ENCODE measurements at regions not wholly inside any gene's neighbourhood (a gene's known extent, or its start where the extent isn't known, plus 50 kb on each side); places are given as distances from the start of the nearest gene placed in this dataset.

- peaks cover 23% of the 10 kb centered on the region for H3K4me1 ChIP-seq (ENCODE audit: control insufficient read depth, extremely low read depth, insufficient read depth, low read length)
- FAIRE-seq (no peak), DNase-seq (ENCODE audit: low read depth, low spot score) (no peak)
- H3K27ac ChIP-seq (ENCODE audit: control insufficient read depth, insufficient read depth, low read length), result no peak overlapping the region
- dilution Hi-C loops (cut with MboI; ENCODE audit: extremely low pct_ligation_motif_present, low sequenced_read_pairs), result no loop called here
- H3K9me1 ChIP-seq (ENCODE audit: control insufficient read depth, extremely low read depth, insufficient read depth, low read length), result no peaks in the 10 kb centered on the region
- H3K9ac ChIP-seq (ENCODE audit: control insufficient read depth, extremely low read depth, insufficient read depth, low read length), result no peak overlapping the region
- no peaks in the 10 kb centered on the region for H4K20me1 ChIP-seq (ENCODE audit: control insufficient read depth, extremely low read depth, insufficient read depth, low read length)
- H3K9me3 ChIP-seq (ENCODE audit: control insufficient read depth, low read depth, low read length), result no peaks in the 10 kb centered on the region
- TF ChIP-seq EZH2 (IDR thresholded peaks at IDR 0.05; ENCODE audit: low read length), result no peak
- TF ChIP-seq CTCF (optimal IDR thresholded peaks at IDR 0.05 in 1 of 3, IDR thresholded peaks at IDR 0.05 in 1 of 3, conservative IDR thresholded peaks at IDR 0.05 in 1 of 3; ENCODE audit: extremely low read depth in 1 of 3, insufficient read depth in 2 of 3, low read length in 3 of 3), result no peak
- no peak overlapping the region for H3K4me2 ChIP-seq (ENCODE audit: control insufficient read depth, extremely low read depth, insufficient read depth, low read depth, low read length)
- no peaks in the 10 kb centered on the region for H3K79me2 ChIP-seq (ENCODE audit: control insufficient read depth, insufficient read depth, low read length)
- no peaks in the 10 kb centered on the region for H3K36me3 ChIP-seq (ENCODE audit: control insufficient read depth in 2 of 2, extremely low read depth in 1 of 2, insufficient read depth in 2 of 2, low read length in 2 of 2)
- no peaks in the 10 kb centered on the region for H3K27me3 ChIP-seq (ENCODE audit: control insufficient read depth, extremely low read depth, insufficient read depth, low read length)
- no peak overlapping the region for H3K4me3 ChIP-seq (ENCODE audit: control insufficient read depth in 2 of 3, extremely low read depth in 1 of 3, insufficient read depth in 2 of 3, low read depth in 1 of 3, low read length in 3 of 3)
- no peak overlapping the region for H2AFZ ChIP-seq (ENCODE audit: control insufficient read depth, low read length)
Measured at GRCh38 chr5:71923755-71924154, 183.5 kb upstream of the MAP1B start.

- DNase-seq (ENCODE audit: low read depth, low spot score) (no peak), FAIRE-seq (no peak)
- Histone ChIP-seq H2AFZ (ENCODE audit: control insufficient read depth, low read length) (peak overlapping the region; percentile 13), H3K9ac (ENCODE audit: control insufficient read depth, extremely low read depth, insufficient read depth, low read length) (no peak overlapping the region), H3K4me1 (ENCODE audit: control insufficient read depth, extremely low read depth, insufficient read depth, low read length) (peaks cover 23% of the 10 kb centered on the region), H3K27me3 (ENCODE audit: control insufficient read depth, extremely low read depth, insufficient read depth, low read length) (no peaks in the 10 kb centered on the region), H3K79me2 (ENCODE audit: control insufficient read depth, insufficient read depth, low read length) (no peaks in the 10 kb centered on the region), H3K9me3 (ENCODE audit: control insufficient read depth, low read depth, low read length) (no peaks in the 10 kb centered on the region), H4K20me1 (ENCODE audit: control insufficient read depth, extremely low read depth, insufficient read depth, low read length) (no peaks in the 10 kb centered on the region), H3K27ac (ENCODE audit: control insufficient read depth, insufficient read depth, low read length) (no peak overlapping the region), H3K4me2 (ENCODE audit: control insufficient read depth, extremely low read depth, insufficient read depth, low read depth, low read length) (no peak overlapping the region), H3K4me3 (ENCODE audit: control insufficient read depth in 2 of 3, extremely low read depth in 1 of 3, insufficient read depth in 2 of 3, low read depth in 1 of 3, low read length in 3 of 3) (no peak overlapping the region), H3K36me3 (ENCODE audit: control insufficient read depth in 2 of 2, extremely low read depth in 1 of 2, insufficient read depth in 2 of 2, low read length in 2 of 2) (no peaks in the 10 kb centered on the region), H3K9me1 (ENCODE audit: control insufficient read depth, extremely low read depth, insufficient read depth, low read length) (no peaks in the 10 kb centered on the region)
- no peak for TF ChIP-seq CTCF (optimal IDR thresholded peaks at IDR 0.05 in 1 of 3, IDR thresholded peaks at IDR 0.05 in 1 of 3, conservative IDR thresholded peaks at IDR 0.05 in 1 of 3; ENCODE audit: extremely low read depth in 1 of 3, insufficient read depth in 2 of 3, low read length in 3 of 3)
- no peak for TF ChIP-seq EZH2 (IDR thresholded peaks at IDR 0.05; ENCODE audit: low read length)
- dilution Hi-C loops (cut with MboI; ENCODE audit: extremely low pct_ligation_motif_present, low sequenced_read_pairs), result no loop called here
Measured at GRCh38 chr5:71924325-71924724, 182.9 kb upstream of the MAP1B start.
